Chondrocyte (in vitro differentiated cells): ENCODE measurements at regions not wholly inside any gene's neighbourhood (a gene's known extent, or its start where the extent isn't known, plus 50 kb on each side); places are given as distances from the start of the nearest gene placed in this dataset.
"Not testable (repeated sequence)": the region's sequence is repeated elsewhere in the genome, so short reads cannot be mapped to it uniquely, and the experiment has no call there.

Source experiments
- DNase-seq: peaks from one replicate; pipeline ENCODE4 v3.0.0; 2021; ENCODE audit warnings: mixed read lengths, low spot score
- H3K27ac Mint-ChIP-seq: one replicate; pipeline ENCODE4 v1.8.0; 2021; ENCODE audit warnings: mild to moderate bottlenecking, moderate library complexity, mixed read lengths; ENCODE audit not compliant: unreplicated experiment
- H3K27me3 Mint-ChIP-seq: 2 replicates; pipeline ENCODE4 v1.8.0; 2021; ENCODE audit warnings: low read depth, mixed read lengths
- H3K36me3 Mint-ChIP-seq: 2 replicates; pipeline ENCODE4 v1.8.0; 2021; ENCODE audit warnings: low read depth, mixed read lengths
- H3K4me1 Mint-ChIP-seq: 2 replicates; pipeline ENCODE4 v1.8.0; 2021; ENCODE audit warnings: low read depth, mild to moderate bottlenecking, mixed read lengths
- H3K4me3 Mint-ChIP-seq: one replicate; pipeline ENCODE4 v1.8.0; 2021; ENCODE audit warnings: mild to moderate bottlenecking, moderate library complexity, mixed read lengths; ENCODE audit not compliant: unreplicated experiment
- H3K9me3 Mint-ChIP-seq: 2 replicates; pipeline ENCODE4 v1.8.0; 2021; ENCODE audit warnings: low read depth, mixed read lengths
- TF ChIP-seq, protein P1 (sequence below): fragments of 200-600 bp; sonication (generic); IDR thresholded peaks from 2 replicates; pipeline ENCODE4 v1.5.0; 2021; ENCODE audit warnings: antibody characterized with exemption, mild to moderate bottlenecking, moderate library complexity

- Mint-ChIP-seq H3K27ac (no peak overlapping the region), H3K4me1 (no peaks in the 10 kb centered on the region), H3K27me3 (peaks cover 2% of the 10 kb centered on the region), H3K9me3 (peaks cover 2% of the 10 kb centered on the region), H3K36me3 (no peaks in the 10 kb centered on the region), H3K4me3 (no peak overlapping the region)
- TF ChIP-seq, protein P1, sequence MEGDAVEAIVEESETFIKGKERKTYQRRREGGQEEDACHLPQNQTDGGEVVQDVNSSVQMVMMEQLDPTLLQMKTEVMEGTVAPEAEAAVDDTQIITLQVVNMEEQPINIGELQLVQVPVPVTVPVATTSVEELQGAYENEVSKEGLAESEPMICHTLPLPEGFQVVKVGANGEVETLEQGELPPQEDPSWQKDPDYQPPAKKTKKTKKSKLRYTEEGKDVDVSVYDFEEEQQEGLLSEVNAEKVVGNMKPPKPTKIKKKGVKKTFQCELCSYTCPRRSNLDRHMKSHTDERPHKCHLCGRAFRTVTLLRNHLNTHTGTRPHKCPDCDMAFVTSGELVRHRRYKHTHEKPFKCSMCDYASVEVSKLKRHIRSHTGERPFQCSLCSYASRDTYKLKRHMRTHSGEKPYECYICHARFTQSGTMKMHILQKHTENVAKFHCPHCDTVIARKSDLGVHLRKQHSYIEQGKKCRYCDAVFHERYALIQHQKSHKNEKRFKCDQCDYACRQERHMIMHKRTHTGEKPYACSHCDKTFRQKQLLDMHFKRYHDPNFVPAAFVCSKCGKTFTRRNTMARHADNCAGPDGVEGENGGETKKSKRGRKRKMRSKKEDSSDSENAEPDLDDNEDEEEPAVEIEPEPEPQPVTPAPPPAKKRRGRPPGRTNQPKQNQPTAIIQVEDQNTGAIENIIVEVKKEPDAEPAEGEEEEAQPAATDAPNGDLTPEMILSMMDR, result no peak
- DNase-seq, result no peak
Measured at GRCh38 chr11:133638921-133639320, 106.6 kb upstream of the OPCML start.

DNA sequence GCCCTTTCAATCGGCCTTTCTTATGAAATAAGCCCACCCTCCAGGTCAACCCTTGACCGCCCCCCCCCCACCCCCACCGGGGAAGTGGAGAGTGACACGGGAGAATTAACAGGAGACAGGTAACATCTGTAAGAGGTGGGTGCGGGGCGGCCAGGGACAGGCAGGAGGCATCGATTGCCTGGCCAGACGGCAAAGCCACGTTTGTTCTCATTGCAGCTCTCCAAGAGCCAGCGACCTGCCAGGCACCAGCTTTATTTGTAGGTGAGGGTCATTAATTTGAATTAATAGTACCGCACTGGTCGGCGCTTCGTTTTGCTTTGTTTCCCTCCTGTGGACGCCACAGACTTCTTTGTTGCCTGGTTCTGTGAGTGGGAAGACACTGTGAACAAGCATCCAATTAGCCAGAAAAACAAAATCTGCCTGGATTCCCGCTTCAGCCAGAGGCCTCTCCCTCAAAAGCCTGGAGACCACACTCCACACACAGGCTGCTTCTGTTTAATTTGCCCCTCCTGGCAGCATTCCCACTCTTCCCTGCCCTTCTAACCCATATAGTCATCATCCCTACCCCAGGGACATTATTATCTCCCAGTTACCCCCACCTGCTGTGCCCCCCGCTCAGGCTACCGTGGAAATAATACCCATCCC lies 104.5 kb upstream of the OPCML start:
- Mint-ChIP-seq H3K4me3 (no peak overlapping the region), H3K36me3 (no peaks in the 10 kb centered on the region), H3K27me3 (no peaks in the 10 kb centered on the region), H3K4me1 (no peaks in the 10 kb centered on the region), H3K27ac (no peak overlapping the region), H3K9me3 (no peaks in the 10 kb centered on the region)
- no peak for DNase-seq
- TF ChIP-seq, protein P1, result no peak

- H3K27ac Mint-ChIP-seq, result no peak overlapping the region
- no peak overlapping the region for H3K4me3 Mint-ChIP-seq
- H3K4me1 Mint-ChIP-seq, result no peaks in the 10 kb centered on the region
- DNase-seq, result no peak
- TF ChIP-seq, protein P1, result no peak
- no peaks in the 10 kb centered on the region for H3K36me3 Mint-ChIP-seq
- no peaks in the 10 kb centered on the region for H3K27me3 Mint-ChIP-seq
- no peaks in the 10 kb centered on the region for H3K9me3 Mint-ChIP-seq
Measured at GRCh38 chr11:133635244-133635739, 103.0 kb upstream of the OPCML start.

DNA sequence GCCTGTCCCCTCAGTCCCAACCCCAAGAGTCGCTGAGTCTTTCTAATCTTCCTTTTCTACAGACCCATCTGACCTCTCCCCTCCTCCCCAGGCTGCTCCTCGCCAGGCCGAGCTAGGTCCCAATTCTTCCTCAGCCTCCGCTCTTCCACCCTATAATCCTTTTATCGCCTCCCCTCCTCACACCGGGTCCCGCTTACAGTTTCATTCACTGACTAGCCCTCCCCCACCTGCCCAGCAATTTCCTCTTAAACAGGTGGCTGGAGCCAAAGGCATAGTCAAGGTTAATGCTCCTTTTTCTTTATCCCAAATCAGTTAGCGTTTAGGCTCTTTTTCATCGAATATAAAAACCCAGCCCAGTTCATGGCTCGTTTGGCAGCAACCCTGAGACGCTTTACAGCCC lies 96.1 kb upstream of the OPCML start:
- H3K4me1 Mint-ChIP-seq, H3K4me3 Mint-ChIP-seq, H3K27ac Mint-ChIP-seq, H3K27me3 Mint-ChIP-seq, H3K36me3 Mint-ChIP-seq, DNase-seq, H3K9me3 Mint-ChIP-seq: not testable (repeated sequence)

- TF ChIP-seq, protein P1, result no peak
- H3K9me3 Mint-ChIP-seq, result peaks cover 6% of the 10 kb centered on the region
- peaks cover 2% of the 10 kb centered on the region for H3K27me3 Mint-ChIP-seq
- H3K4me3 Mint-ChIP-seq, result no peak overlapping the region
- no peaks in the 10 kb centered on the region for H3K36me3 Mint-ChIP-seq
- no peaks in the 10 kb centered on the region for H3K4me1 Mint-ChIP-seq
- DNase-seq, result no peak
- no peak overlapping the region for H3K27ac Mint-ChIP-seq
Measured at GRCh38 chr11:133621611-133622010, 89.3 kb upstream of the OPCML start.

DNA sequence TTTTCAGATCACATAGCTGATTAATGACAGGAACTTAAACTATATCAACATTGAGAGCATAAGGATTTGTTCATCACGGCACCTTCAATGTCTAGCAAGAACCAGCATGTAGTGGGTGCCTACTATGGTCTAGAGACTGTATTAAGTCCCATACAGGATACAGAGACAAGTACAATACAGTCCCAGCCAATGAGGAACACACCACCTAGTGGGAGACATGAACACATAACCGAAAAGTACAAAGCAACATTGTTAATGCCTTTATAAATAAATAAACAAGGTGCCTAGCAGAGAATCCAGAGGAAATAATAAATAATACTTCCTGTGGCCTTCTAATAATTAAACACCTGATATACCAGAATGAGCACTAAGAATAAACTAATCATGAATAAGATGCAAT lies 87.7 kb upstream of the OPCML start:
- H3K27me3 Mint-ChIP-seq, result peaks cover 2% of the 10 kb centered on the region
- H3K4me3 Mint-ChIP-seq, result no peak overlapping the region
- H3K4me1 Mint-ChIP-seq, result no peaks in the 10 kb centered on the region
- TF ChIP-seq, protein P1, result peak; percentile 37
- no peak overlapping the region for H3K27ac Mint-ChIP-seq
- DNase-seq, result no peak
- H3K36me3 Mint-ChIP-seq, result no peaks in the 10 kb centered on the region
- H3K9me3 Mint-ChIP-seq, result peaks cover 16% of the 10 kb centered on the region
